RKO (cell line): ENCODE measurements at regions not wholly inside any gene's neighbourhood (a gene's known extent, or its start where the extent isn't known, plus 50 kb on each side); places are given as distances from the start of the nearest gene placed in this dataset.

Experiments used
- DNase-seq: peaks from one replicate; pipeline ENCODE4 v3.0.0-alpha.2; 2016; ENCODE audit warnings: low spot score

DNA sequence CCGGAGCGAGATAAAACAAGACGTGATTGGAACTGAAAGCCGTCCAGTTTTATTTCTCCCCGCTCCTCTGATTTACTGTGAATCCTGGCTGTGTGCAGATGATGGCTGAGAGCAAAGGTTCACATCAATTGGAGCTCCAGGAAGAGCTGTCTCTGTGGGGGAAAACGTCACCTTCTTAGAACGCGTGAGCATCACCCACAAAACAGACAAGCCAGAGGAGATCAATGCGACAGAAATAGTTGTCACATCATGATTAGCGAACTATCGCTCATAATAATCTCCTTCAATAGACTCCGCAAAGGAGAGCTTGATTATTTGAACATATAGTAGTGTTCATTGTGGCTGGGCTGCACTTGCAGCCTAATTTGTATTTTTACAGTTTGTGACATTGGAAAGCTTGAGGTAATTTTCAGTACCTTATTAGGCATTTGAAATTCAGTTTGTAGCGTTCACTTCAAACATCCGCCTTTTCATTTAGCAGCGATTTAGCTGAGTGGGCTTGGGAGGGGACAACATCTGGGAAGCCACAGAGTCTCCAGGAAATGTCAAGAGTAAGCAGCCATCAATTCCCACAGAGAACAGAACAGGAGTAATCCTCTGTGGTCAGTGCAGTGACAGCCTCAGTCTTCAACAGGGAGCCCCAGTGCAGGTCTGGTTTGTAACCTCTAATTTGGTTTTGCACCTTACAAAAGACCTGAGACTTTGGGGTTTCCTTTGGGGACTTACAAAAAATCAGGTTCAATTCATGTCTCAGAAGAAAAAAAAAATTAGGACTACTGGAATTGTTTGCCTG is 276.8 kb upstream of the PFKP start:
- no peak for DNase-seq

DNA sequence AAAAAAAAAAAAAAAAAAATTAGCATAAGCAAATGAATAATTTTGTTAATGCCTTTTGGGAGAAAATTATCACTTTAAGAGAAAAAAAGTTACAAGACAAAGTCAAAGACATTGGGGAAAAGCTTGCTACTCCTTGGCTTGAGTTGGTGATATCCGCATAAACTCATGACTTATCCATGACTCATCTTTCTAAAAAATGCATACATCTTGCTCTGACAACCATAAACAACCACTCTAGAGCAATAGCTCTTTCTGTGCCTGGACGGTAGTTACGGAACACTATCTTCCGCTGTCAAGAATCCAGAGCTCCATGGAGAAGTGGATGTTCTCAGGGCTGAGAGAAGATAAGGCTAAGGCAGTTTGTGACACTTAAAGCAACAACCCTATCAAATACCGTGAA is 281.1 kb upstream of the PFKP start:
- DNase-seq, result peak; percentile 24

- DNase-seq, result no peak
Measured at GRCh38 chr10:2784766-2785165, 282.6 kb upstream of the PFKP start.

- DNase-seq, result no peak
Measured at GRCh38 chr10:2782950-2783349, 284.4 kb upstream of the PFKP start.

GRCh38 chr10:2782265-2782664 is 285.1 kb upstream of the PFKP start:
- no peak for DNase-seq

- DNase-seq, result no peak
Measured at GRCh38 chr10:2777666-2778355, 289.5 kb upstream of the PFKP start.

GRCh38 chr10:2772816-2773631 is 294.3 kb upstream of the PFKP start:
- no peak for DNase-seq

- DNase-seq, result no peak
Measured at GRCh38 chr10:2772135-2772534, 295.2 kb upstream of the PFKP start.

- DNase-seq, result peak; percentile 30
Measured at GRCh38 chr10:2767293-2767692, 300.1 kb upstream of the PFKP start.

GRCh38 chr10:2761971-2762370 is 305.4 kb upstream of the PFKP start:
- no peak for DNase-seq

DNA sequence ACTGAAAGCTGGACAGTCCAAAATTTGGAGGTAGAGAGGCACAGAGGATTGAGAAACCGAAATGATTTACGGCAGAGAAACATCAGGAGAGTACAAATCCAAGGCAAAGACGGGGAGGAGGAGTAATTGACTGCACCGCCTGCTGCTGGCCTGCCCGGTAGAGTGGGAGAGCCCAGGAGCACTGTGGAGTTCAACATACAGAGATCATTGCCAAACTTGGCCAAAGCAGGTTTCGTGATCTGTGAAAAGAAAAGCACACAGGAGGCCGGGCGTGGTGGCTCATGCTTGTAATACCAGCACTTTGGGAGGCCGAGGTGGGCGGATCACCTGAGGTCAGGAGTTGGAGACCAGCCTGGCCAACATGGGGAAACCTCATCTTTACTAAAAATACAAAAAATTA is 306.0 kb upstream of the PFKP start:
- no peak for DNase-seq

GRCh38 chr10:2760736-2761135 is 306.6 kb upstream of the PFKP start:
- peak; percentile 24 for DNase-seq

GRCh38 chr10:2759233-2759632 is 308.1 kb upstream of the PFKP start:
- no peak for DNase-seq

- DNase-seq, result no peak
Measured at GRCh38 chr10:2754943-2755342, 312.4 kb upstream of the PFKP start.

DNA sequence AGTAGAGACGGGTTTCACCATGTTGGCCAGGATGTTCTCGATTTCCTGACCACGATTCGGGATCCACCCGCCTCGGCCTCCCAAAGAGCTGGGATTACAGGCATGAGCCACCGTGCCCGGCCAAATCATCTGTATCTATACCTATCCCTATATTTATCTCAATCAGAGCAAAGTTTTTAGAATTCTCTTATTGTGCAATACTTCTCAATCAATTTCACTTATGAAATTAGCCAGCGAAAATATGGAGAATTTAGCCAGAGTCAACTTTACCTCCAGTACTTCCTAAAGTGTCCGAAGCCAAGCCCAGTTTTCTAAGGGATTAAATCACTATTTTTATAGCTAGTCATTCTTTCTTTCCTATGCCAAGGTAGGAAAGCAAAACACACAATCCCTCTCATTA is 319.1 kb upstream of the PFKP start:
- no peak for DNase-seq

- no peak for DNase-seq
Measured at GRCh38 chr10:2746638-2747037, 320.7 kb upstream of the PFKP start.

- DNase-seq, result no peak
Measured at GRCh38 chr10:2745666-2746065, 321.7 kb upstream of the PFKP start.

GRCh38 chr10:2744547-2745200 is 322.7 kb upstream of the PFKP start:
- no peak for DNase-seq

DNA sequence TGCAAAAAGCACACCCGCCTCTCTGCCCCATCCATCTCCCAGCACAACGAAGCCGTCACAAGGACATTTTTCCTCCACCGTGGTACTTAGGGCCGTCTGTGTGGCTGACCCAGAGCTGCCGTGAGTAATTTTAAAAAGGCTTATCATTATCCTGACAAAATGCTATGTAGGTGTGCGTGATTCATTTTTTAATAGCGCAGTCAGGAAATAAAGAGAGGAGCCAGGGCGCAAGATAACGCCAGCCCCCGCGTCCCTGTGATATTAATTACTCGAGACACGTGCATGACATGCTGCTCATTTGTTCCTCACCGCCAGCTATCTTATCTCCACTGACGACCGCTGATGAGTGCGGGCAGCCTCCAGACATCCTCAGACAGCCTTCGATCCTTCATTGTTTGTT is 332.7 kb upstream of the PFKP start:
- DNase-seq, result no peak

DNA sequence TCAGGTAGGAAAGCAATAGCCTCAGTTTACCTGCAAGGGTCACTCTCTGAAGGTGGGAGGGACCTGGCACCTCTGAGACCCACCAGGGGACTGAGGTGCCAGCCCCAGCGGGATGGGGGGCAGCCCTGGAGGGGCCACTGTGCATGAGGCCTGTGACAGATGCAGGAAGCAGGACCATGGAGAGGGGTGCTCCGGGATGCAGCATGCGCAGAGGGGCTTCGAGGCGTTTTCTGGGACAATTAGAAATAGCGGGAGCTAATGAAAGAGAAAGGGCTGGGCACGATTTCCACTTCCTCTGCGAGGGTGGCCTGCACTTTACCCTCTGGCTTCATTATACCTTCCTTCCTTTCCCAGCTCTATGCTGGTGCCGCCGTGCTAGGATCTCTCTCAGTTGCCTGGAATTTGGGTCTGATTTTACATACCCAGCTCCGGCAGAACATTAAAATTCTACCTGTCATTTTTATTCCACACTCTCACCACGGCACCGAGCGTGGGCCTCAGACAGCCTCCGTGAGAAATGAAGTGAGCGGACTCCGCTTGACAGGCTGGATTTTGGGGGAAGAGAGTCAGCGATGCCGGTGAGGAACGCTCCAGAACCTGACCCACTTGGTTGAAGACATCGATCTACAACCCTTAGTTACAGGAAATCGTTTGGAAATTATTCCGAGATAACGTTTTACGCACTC is 333.9 kb upstream of the PFKP start:
- DNase-seq, result no peak

DNA sequence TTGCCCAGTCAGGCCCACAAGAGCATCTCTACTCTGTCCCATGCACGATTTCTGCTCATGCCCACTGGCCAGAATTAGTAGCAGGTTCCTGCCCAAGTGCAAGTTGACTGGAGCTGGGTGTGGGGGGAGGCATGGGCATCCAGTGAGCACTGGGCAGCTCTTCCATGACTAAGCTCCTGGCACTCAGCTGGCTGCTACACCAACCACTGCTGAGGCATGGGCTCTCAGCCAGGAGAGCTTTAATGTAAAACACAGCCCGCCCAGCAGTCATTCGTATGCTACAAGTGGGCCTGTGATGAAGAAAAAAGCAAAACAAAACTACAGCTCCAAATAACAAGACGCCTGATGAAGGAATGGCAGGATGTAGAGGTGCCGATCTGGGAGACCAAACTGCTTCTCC is 335.4 kb upstream of the PFKP start:
- DNase-seq, result no peak

GRCh38 chr10:2729197-2729596 is 338.2 kb upstream of the PFKP start:
- no peak for DNase-seq
